HCT116 (cell line): ENCODE measurements at regions not wholly inside any gene's neighbourhood (a gene's known extent, or its start where the extent isn't known, plus 50 kb on each side); places are given as distances from the start of the nearest gene placed in this dataset.

ENCODE experiments used
- ATAC-seq: fragments of 200-7000 bp; cut with Tn5 transposase; 2 replicates; pipeline ENCODE4 v1.9.1; 2020; ENCODE audit warnings: mild to moderate bottlenecking, moderate library complexity
- BruUV-seq: library from RNA; stranded (reverse); fragments of 400-500 nt; replicated peaks from 2 replicates; lab custom pipeline; 2021; lab: Mats Ljungman, UMichigan
- CTCF ChIA-PET: fragments of 300-600 bp; sonication (Branson Sonifier 250); formaldehyde crosslinking; loops from one replicate; lab custom pipeline; 2021; ENCODE audit warnings: antibody characterized with exemption; lab: Charles Lee
- POLR2A ChIA-PET: fragments of 300-600, 350-600 bp; sonication (Branson Sonifier 250); formaldehyde crosslinking; loops from one replicate; lab custom pipeline; 2021; ENCODE audit warnings: antibody characterized with exemption; lab: Charles Lee
- RAD21 ChIA-PET, 2 experiments: fragments of 300-600 bp; sonication (Branson Sonifier 250); formaldehyde crosslinking; loops; one replicate each; lab custom pipeline; 2023; ENCODE audit warnings: low total read pairs in 2 of 2; ENCODE audit not compliant: uncharacterized antibody in 2 of 2, unreplicated experiment in 2 of 2, low non-redundant PET in 1 of 2; lab: Charles Lee
- DNase-seq: peaks from one replicate; pipeline ENCODE4 v3.0.0-alpha.2; 2010; ENCODE audit warnings: low read depth, low spot score
- H2AFZ ChIP-seq: fragments of 200-600 bp; shearing (Covaris generic), sonication (generic); 2 replicates; pipeline ENCODE4 v1.6.1; 2017; ENCODE audit warnings: low read depth, mixed run types, mixed read lengths, antibody characterized with exemption, low read length; ENCODE audit not compliant: poor library complexity, severe bottlenecking
- H3K27ac ChIP-seq: 2 replicates; pipeline ENCODE4 v1.5.1; 2012; ENCODE audit warnings: low read depth, low read length
- H3K27me3 ChIP-seq: fragments of 200-600 bp; sonication (generic); 2 replicates; pipeline ENCODE4 v1.6.1; 2016; ENCODE audit warnings: mixed run types, low read length, mixed read lengths; ENCODE audit not compliant: insufficient read depth
- H3K36me3 ChIP-seq, 2 experiments: fragments of 200-500 bp in 1 of 2; fragments of 200-600 bp in 1 of 2; sonication (Bioruptor generic) in 1 of 2; sonication (generic) in 1 of 2; 2 replicates each; pipeline versions ENCODE4 v1.5.1 to v1.6.1; 2014 to 2016; ENCODE audit warnings: low read length in 2 of 2, inconsistent platforms in 1 of 2, mixed read lengths in 1 of 2, mixed run types in 1 of 2; ENCODE audit not compliant: insufficient read depth in 2 of 2, control insufficient read depth in 1 of 2
- H3K4me1 ChIP-seq, 2 experiments: fragments of 200-600 bp in 1 of 2; sonication (generic) in 1 of 2; 2 replicates each; pipeline versions ENCODE4 v1.5.1 to v1.6.1; 2012 to 2017; ENCODE audit warnings: low read length in 2 of 2, inconsistent platforms in 1 of 2, mild to moderate bottlenecking in 1 of 2, mixed read lengths in 1 of 2, mixed run types in 1 of 2, moderate library complexity in 1 of 2; ENCODE audit not compliant: insufficient read depth in 2 of 2, control insufficient read depth in 1 of 2
- H3K4me2 ChIP-seq: fragments of 200-600 bp; sonication (generic); 2 replicates; pipeline ENCODE4 v1.6.1; 2017; ENCODE audit warnings: mixed run types, low read length, mixed read lengths
- H3K4me3 ChIP-seq, 2 experiments: fragments of 200-600 bp in 1 of 2; sonication (generic) in 1 of 2; replicated peaks in 1 of 2; 2 replicates each; pipeline ENCODE4 v1.5.1; 2011 to 2016; ENCODE audit warnings: low read length in 2 of 2, control low read depth in 1 of 2, low read depth in 1 of 2, mild to moderate bottlenecking in 1 of 2, mixed read lengths in 1 of 2, mixed run types in 1 of 2
- H3K79me2 ChIP-seq: fragments of 200-600 bp; sonication (generic); 2 replicates; pipeline ENCODE4 v1.6.1; 2017; ENCODE audit warnings: mild to moderate bottlenecking, mixed run types, low read length, moderate library complexity, mixed read lengths; ENCODE audit not compliant: insufficient read depth
- H3K9ac ChIP-seq: fragments of 200-600 bp; sonication (generic); 2 replicates; pipeline ENCODE4 v1.6.1; 2016; ENCODE audit warnings: low read length, mixed read lengths
- H3K9me2 ChIP-seq: fragments of 200-600 bp; sonication (generic), shearing (Covaris generic); 2 replicates; pipeline ENCODE4 v1.6.1; 2017; ENCODE audit warnings: mixed run types, mild to moderate bottlenecking, moderate library complexity; ENCODE audit not compliant: insufficient read depth
- H3K9me3 ChIP-seq, 2 experiments: fragments of 200-500 bp in 1 of 2; fragments of 200-600 bp in 1 of 2; sonication (Bioruptor generic) in 1 of 2; sonication (generic) in 1 of 2; 2 replicates each; pipeline ENCODE4 v1.6.1; 2014 to 2017; ENCODE audit warnings: low read length in 2 of 2, mixed read lengths in 2 of 2, inconsistent platforms in 1 of 2, low read depth in 1 of 2, mild to moderate bottlenecking in 1 of 2, mixed run types in 1 of 2, moderate library complexity in 1 of 2; ENCODE audit not compliant: control insufficient read depth in 1 of 2, insufficient read depth in 1 of 2
- H4K20me1 ChIP-seq: fragments of 200-600 bp; sonication (generic), shearing (Covaris generic); 2 replicates; pipeline ENCODE4 v1.6.1; 2017; ENCODE audit warnings: mixed run types, mild to moderate bottlenecking, moderate library complexity; ENCODE audit not compliant: insufficient read depth
- ATF3 ChIP-seq: IDR thresholded peaks from 2 replicates; pipeline ENCODE4 v1.6.1; 2012
- JUND ChIP-seq: IDR thresholded peaks from 2 replicates; pipeline ENCODE4 v1.6.1; 2012
- ZBTB33 ChIP-seq: IDR thresholded peaks from 2 replicates; pipeline ENCODE4 v1.6.1; 2011; ENCODE audit warnings: mild to moderate bottlenecking, low read length, moderate library complexity; ENCODE audit not compliant: insufficient replicate concordance; ENCODE audit errors: extremely low read depth
- intact Hi-C: fragments of 100-400 bp; cut with micrococcal nuclease; formaldehyde crosslinking; loops from 2 replicates; pipeline ENCODE4 v1.10.0; 2022

DNA sequence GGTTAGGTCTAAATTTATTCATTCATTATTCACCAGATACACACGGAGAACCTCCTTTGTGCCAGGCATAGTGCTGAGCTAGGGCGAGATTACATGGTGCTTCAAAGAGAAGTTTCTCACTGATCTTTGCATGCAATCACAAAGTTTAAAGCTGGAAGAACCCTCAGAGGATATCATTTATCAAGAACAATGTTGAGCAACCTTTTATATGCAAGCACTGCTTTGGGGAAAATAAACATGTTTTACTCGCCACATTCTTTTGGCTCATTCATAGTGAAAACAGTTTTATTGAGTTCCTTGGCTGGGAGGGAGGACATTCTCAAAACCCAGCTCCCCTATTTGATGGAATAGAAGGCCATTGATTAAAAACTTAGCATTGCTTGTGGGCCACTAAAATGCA lies 49.8 kb upstream of the XYLT1 start:
- no peak overlapping the region for H3K27ac ChIP-seq
- TF ChIP-seq ZBTB33 (no peak), JUND (no peak), ATF3 (no peak)
- intact Hi-C loops: no loop called here
- BruUV-seq: no TSS peak
- H3K36me3 ChIP-seq: no peaks in the 10 kb centered on the region
- no peak overlapping the region for H3K4me2 ChIP-seq
- no peaks in the 10 kb centered on the region for H4K20me1 ChIP-seq
- no peak overlapping the region for H3K4me3 ChIP-seq
- ChIA-PET POLR2A (no interaction called here), CTCF (no interaction called here), RAD21 (no interaction called here)
- H3K9me2 ChIP-seq: no peaks in the 10 kb centered on the region
- H3K9me3 ChIP-seq: no peaks in the 10 kb centered on the region
- ATAC-seq (no peak), DNase-seq (no peak)
- no peaks in the 10 kb centered on the region for H3K4me1 ChIP-seq
- H3K27me3 ChIP-seq: peaks cover 45% of the 10 kb centered on the region
- H2AFZ ChIP-seq: no peak overlapping the region
- H3K79me2 ChIP-seq: no peaks in the 10 kb centered on the region
- H3K9ac ChIP-seq: no peak overlapping the region
